Dedifferentiated amniotic fluid mesenchymal stem cell (primary cell): ENCODE measurements at regions not wholly inside any gene's neighbourhood (a gene's known extent, or its start where the extent isn't known, plus 50 kb on each side); places are given as distances from the start of the nearest gene placed in this dataset.
"Not testable (repeated sequence)": the region's sequence is repeated elsewhere in the genome, so short reads cannot be mapped to it uniquely, and the experiment has no call there.

Experiments
- DNase-seq: peaks from one replicate; pipeline ENCODE4 v3.0.0-alpha.2; 2016; ENCODE audit errors: extremely low spot score

- no peak for DNase-seq
These were observed 59.4 kb downstream of the BLTP3B start for GRCh38 chr12:100083308-100083707.

GRCh38 chr12:100078777-100079176 is 63.9 kb downstream of the BLTP3B start:
- DNase-seq = not testable (repeated sequence)

GRCh38 chr12:100077367-100077766 is 65.3 kb downstream of the BLTP3B start:
- no peak for DNase-seq

- no peak for DNase-seq
These were observed 67.1 kb downstream of the BLTP3B start for GRCh38 chr12:100075598-100075997.

DNA sequence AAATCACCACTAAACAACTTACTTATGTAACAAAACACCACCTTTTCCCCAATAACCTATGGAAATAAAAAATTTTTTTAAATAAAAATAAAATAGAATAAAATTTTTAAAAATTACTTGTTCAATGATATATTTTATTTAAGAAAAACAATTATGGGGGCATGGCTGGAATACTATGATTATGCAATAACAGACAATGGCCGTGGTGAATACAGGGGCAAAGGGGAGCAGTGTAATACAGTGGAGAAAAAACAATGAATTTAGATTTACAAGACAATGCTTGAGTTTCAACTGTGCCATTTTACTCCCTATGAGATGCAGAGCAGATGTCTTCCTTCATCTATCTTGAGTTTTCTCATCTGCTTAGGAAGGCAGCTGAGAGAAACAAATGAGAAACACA is 72.9 kb downstream of the BLTP3B start:
- no peak for DNase-seq

- no peak for DNase-seq
These were observed 74.4 kb downstream of the BLTP3B start for GRCh38 chr12:100068305-100068704.

- DNase-seq = no peak
These were observed 77.1 kb upstream of the ANKS1B start for GRCh38 chr12:100061814-100062213.

DNA sequence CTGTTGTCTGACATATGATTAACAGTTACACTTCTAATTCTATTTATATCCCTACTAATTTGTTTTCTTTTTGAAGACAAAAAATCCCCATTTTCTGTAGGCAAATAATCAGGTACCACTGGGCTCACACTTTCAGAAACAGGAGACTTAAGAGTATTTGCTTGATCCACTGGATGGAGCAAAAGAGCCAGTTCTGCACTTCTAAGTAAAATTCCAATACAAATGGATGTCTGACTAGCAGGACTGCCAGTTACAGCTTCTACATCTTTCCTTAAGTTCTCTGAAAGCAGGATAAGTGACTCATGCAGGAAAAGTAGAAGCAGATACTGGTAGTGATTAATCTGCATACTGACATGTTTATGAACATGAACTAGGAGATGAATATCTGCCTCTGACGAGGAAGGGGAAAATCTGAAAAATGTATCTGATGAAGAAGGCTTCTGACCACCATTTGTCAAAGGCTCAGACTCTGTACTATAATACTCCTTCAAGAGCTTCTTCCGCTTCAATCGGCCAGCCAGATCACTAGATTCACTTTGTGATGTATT is 73.8 kb upstream of the ANKS1B start:
- peak; percentile 79 for DNase-seq

DNA sequence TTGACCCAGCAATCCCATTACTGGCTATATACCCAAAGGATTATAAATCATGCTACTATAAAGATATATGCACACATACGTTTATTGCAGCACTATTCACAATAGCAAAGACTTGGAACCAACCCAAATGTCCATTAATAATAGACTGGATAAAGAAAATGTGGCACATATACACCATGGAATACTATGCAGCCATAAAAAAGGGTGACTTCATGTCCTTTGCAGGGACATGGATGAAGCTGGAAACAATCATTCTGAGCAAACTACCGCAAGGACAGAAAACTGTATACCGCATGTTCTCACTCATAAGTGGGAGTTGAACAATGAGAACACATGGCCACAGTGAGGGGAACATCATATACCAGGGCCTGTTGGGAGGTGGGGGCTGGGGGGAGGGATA is 61.5 kb upstream of the ANKS1B start:
- not testable (repeated sequence) for DNase-seq

- no peak for DNase-seq
These were observed 59.5 kb upstream of the ANKS1B start for GRCh38 chr12:100044266-100044665.

- no peak for DNase-seq
These were observed 58.9 kb upstream of the ANKS1B start for GRCh38 chr12:100043631-100044030.
